OCI-LY7 (cell line): ENCODE measurements at regions not wholly inside any gene's neighbourhood (a gene's known extent, or its start where the extent isn't known, plus 50 kb on each side); places are given as distances from the start of the nearest gene placed in this dataset.

ENCODE experiments used
- BruUV-seq: library from RNA; stranded (reverse); fragments of 400-500 nt; replicated peaks from 2 replicates; lab custom pipeline; 2021; lab: Mats Ljungman, UMichigan
- CTCF ChIA-PET: fragments of 300-600 bp; sonication (Branson Sonifier 250); formaldehyde crosslinking; loops from one replicate; lab custom pipeline; 2022; ENCODE audit warnings: antibody characterized with exemption; ENCODE audit not compliant: unreplicated experiment; lab: Charles Lee
- POLR2A ChIA-PET: fragments of 300-600 bp; sonication (Branson Sonifier 250); formaldehyde crosslinking; loops from one replicate; lab custom pipeline; 2022; ENCODE audit warnings: antibody characterized with exemption; lab: Charles Lee
- DNase-seq: peaks from one replicate; pipeline ENCODE4 v3.0.0-alpha.2; 2015; ENCODE audit warnings: low spot score
- H2AFZ ChIP-seq: fragments of 200-600 bp; sonication (generic), shearing (Covaris generic); 2 replicates; pipeline ENCODE4 v1.6.1; 2014; ENCODE audit warnings: mild to moderate bottlenecking, antibody characterized with exemption, low read length, moderate library complexity
- H3K27ac ChIP-seq: fragments of 200-600 bp; sonication (generic); 2 replicates; pipeline ENCODE4 v1.5.1; 2014; ENCODE audit warnings: mixed run types, low read depth, mild to moderate bottlenecking, moderate library complexity, low read length, inconsistent platforms; ENCODE audit not compliant: poor library complexity, severe bottlenecking
- H3K36me3 ChIP-seq: fragments of 200-600 bp; sonication (generic); 2 replicates; pipeline ENCODE4 v1.6.1; 2014; ENCODE audit warnings: mild to moderate bottlenecking, antibody characterized with exemption, low read length, moderate library complexity, mixed read lengths; ENCODE audit not compliant: insufficient read depth
- H3K4me1 ChIP-seq: fragments of 200-600 bp; sonication (generic); 2 replicates; pipeline ENCODE4 v1.5.1; 2014; ENCODE audit warnings: mild to moderate bottlenecking, low read length; ENCODE audit not compliant: insufficient read depth, poor library complexity, severe bottlenecking
- H3K4me2 ChIP-seq: fragments of 200-600 bp; sonication (generic); 2 replicates; pipeline ENCODE4 v1.6.1; 2014; ENCODE audit warnings: mild to moderate bottlenecking, low read length
- H3K4me3 ChIP-seq: fragments of 200-600 bp; sonication (generic); 2 replicates; pipeline ENCODE4 v1.5.1; 2014; ENCODE audit warnings: mild to moderate bottlenecking, low read depth, low read length; ENCODE audit not compliant: poor library complexity, severe bottlenecking
- H3K79me2 ChIP-seq: fragments of 200-600 bp; sonication (generic); 2 replicates; pipeline ENCODE4 v1.6.1; 2016; ENCODE audit warnings: low read depth, mild to moderate bottlenecking, low read length, moderate library complexity, mixed read lengths; ENCODE audit not compliant: insufficient read depth
- H3K9me2 ChIP-seq: fragments of 200-600 bp; sonication (generic); 2 replicates; pipeline ENCODE4 v1.6.1; 2016; ENCODE audit warnings: mild to moderate bottlenecking, low read length, mixed read lengths; ENCODE audit not compliant: insufficient read depth
- H3K9me3 ChIP-seq: fragments of 200-600 bp; sonication (generic); 2 replicates; pipeline ENCODE4 v1.6.1; 2014; ENCODE audit warnings: mild to moderate bottlenecking, mixed run types, low read length, mixed read lengths
- H4K20me1 ChIP-seq: fragments of 200-600 bp; sonication (generic); 2 replicates; pipeline ENCODE4 v1.6.1; 2014; ENCODE audit warnings: mild to moderate bottlenecking, antibody characterized with exemption, low read length, moderate library complexity, mixed read lengths; ENCODE audit not compliant: insufficient read depth
- CTCF ChIP-seq: fragments of 200-600 bp; sonication (generic); conservative IDR thresholded peaks from 2 replicates; pipeline ENCODE4 v1.5.1; 2014; ENCODE audit warnings: mild to moderate bottlenecking, antibody characterized with exemption, low read length, moderate library complexity, mixed read lengths
- EZH2phosphoT487 ChIP-seq: fragments of 200-600 bp; sonication (generic); IDR thresholded peaks from 2 replicates; pipeline ENCODE4 v1.6.1; 2018; ENCODE audit warnings: low read depth, borderline replicate concordance, mild to moderate bottlenecking, mixed run types, antibody characterized with exemption, low read length, moderate library complexity, mixed read lengths
- intact Hi-C: fragments of 100-400 bp; cut with micrococcal nuclease; formaldehyde crosslinking; loops from one replicate; pipeline ENCODE4 v1.10.0; 2022; ENCODE audit not compliant: unreplicated experiment

- no peaks in the 10 kb centered on the region for H3K9me2 ChIP-seq
- ChIA-PET POLR2A (no interaction called here), CTCF (no interaction called here)
- no peak overlapping the region for H3K4me2 ChIP-seq
- no peak overlapping the region for H3K4me3 ChIP-seq
- no peaks in the 10 kb centered on the region for H3K36me3 ChIP-seq
- intact Hi-C loops: no loop called here
- H4K20me1 ChIP-seq: no peaks in the 10 kb centered on the region
- no peak overlapping the region for H3K27ac ChIP-seq
- H2AFZ ChIP-seq: no peak overlapping the region
- no peaks in the 10 kb centered on the region for H3K4me1 ChIP-seq
- no TSS peak for BruUV-seq
- no peaks in the 10 kb centered on the region for H3K9me3 ChIP-seq
- no peaks in the 10 kb centered on the region for H3K79me2 ChIP-seq
- TF ChIP-seq EZH2phosphoT487: no peak
- no peak for TF ChIP-seq CTCF
- no peak for DNase-seq
Measured at GRCh38 chr12:105738051-105738450, 400.7 kb downstream of the NUAK1 start.

GRCh38 chr12:105740369-105740768 is 398.4 kb downstream of the NUAK1 start:
- intact Hi-C loops: no loop called here
- CTCF ChIA-PET: no interaction called here

More at GRCh38 chr12:105740369-105740768, 398.4 kb downstream of the NUAK1 start:
- H3K4me1 ChIP-seq: no peaks in the 10 kb centered on the region
- no peak for DNase-seq
- no peak overlapping the region for H3K27ac ChIP-seq
- POLR2A ChIA-PET: no interaction called here
- no peaks in the 10 kb centered on the region for H3K9me3 ChIP-seq
- H2AFZ ChIP-seq: no peak overlapping the region
- no peak overlapping the region for H3K4me2 ChIP-seq
- H3K4me3 ChIP-seq: no peak overlapping the region
- BruUV-seq: no TSS peak
- H3K9me2 ChIP-seq: no peaks in the 10 kb centered on the region
- H3K36me3 ChIP-seq: no peaks in the 10 kb centered on the region
- H3K79me2 ChIP-seq: no peaks in the 10 kb centered on the region
- TF ChIP-seq EZH2phosphoT487: no peak
- no peak for TF ChIP-seq CTCF
- H4K20me1 ChIP-seq: no peaks in the 10 kb centered on the region
